Endodermal cell (in vitro differentiated cells): ENCODE measurements at regions not wholly inside any gene's neighbourhood (a gene's known extent, or its start where the extent isn't known, plus 50 kb on each side); places are given as distances from the start of the nearest gene placed in this dataset.

ENCODE experiments used
- DNase-seq: peaks from one replicate; pipeline ENCODE4 v3.0.0-alpha.2; 2017
- H3K27ac ChIP-seq: 2 replicates; pipeline ENCODE4 v1.5.1; 2013; ENCODE audit warnings: mild to moderate bottlenecking, low read depth, low read length, moderate library complexity
- H3K27me3 ChIP-seq: 2 replicates; pipeline ENCODE4 v1.6.1; 2013; ENCODE audit warnings: mild to moderate bottlenecking, low read length, moderate library complexity; ENCODE audit not compliant: insufficient read depth, control insufficient read depth, poor library complexity, severe bottlenecking
- H3K36me3 ChIP-seq: 2 replicates; pipeline ENCODE4 v1.7.0; 2013; ENCODE audit warnings: mild to moderate bottlenecking, low read length, moderate library complexity; ENCODE audit not compliant: control insufficient read depth, insufficient read depth
- H3K4me1 ChIP-seq: one replicate; pipeline ENCODE4 v1.7.0; 2013; ENCODE audit warnings: low read length; ENCODE audit not compliant: control insufficient read depth, insufficient read depth
- H3K4me3 ChIP-seq: 2 replicates; pipeline ENCODE4 v1.5.1; 2013; ENCODE audit warnings: mild to moderate bottlenecking, low read length, moderate library complexity
- H3K9ac ChIP-seq: 2 replicates; pipeline ENCODE4 v1.6.1; 2013; ENCODE audit warnings: mild to moderate bottlenecking, low read length, moderate library complexity; ENCODE audit not compliant: poor library complexity, severe bottlenecking; ENCODE audit errors: extremely low read depth
- H3K9me3 ChIP-seq: 2 replicates; pipeline ENCODE4 v1.6.1; 2013; ENCODE audit warnings: mild to moderate bottlenecking, low read length, moderate library complexity; ENCODE audit not compliant: control insufficient read depth
- H3K27ac Mint-ChIP-seq: 2 replicates; pipeline ENCODE4 v1.8.0; 2020; ENCODE audit warnings: mixed read lengths
- H3K27me3 Mint-ChIP-seq: 2 replicates; pipeline ENCODE4 v1.8.0; 2021; ENCODE audit warnings: mild to moderate bottlenecking, mixed read lengths; ENCODE audit not compliant: insufficient read depth
- H3K36me3 Mint-ChIP-seq: 2 replicates; pipeline ENCODE4 v1.8.0; 2020; ENCODE audit warnings: low read depth, mixed read lengths
- H3K4me1 Mint-ChIP-seq: 2 replicates; pipeline ENCODE4 v1.8.0; 2020; ENCODE audit warnings: mixed read lengths
- H3K4me3 Mint-ChIP-seq: 2 replicates; pipeline ENCODE4 v1.8.0; 2020; ENCODE audit warnings: mild to moderate bottlenecking, moderate library complexity, mixed read lengths
- H3K9me3 Mint-ChIP-seq: 2 replicates; pipeline ENCODE4 v1.8.0; 2020; ENCODE audit warnings: mild to moderate bottlenecking, mixed read lengths
- WGBS, 2 experiments: methylation state at CpG; one replicate each; pipeline versions ENCODE4 v1.1.5 to v1.1.7; 2013; ENCODE audit warnings: missing lambda C conversion rate in 2 of 2, mixed read lengths in 1 of 2; ENCODE audit not compliant: insufficient coverage in 1 of 2, insufficient read length in 1 of 2; 5-methylcytosine and 5-hydroxymethylcytosine counted together
- TF ChIP-seq, protein P1 (sequence below): fragments of 200-600 bp; sonication (generic); conservative IDR thresholded peaks from 2 replicates; pipeline ENCODE4 v1.5.0; 2021; ENCODE audit warnings: antibody characterized with exemption, mild to moderate bottlenecking

- Histone ChIP-seq H3K36me3 (peaks cover 43% of the 10 kb centered on the region), H3K27me3 (no peaks in the 10 kb centered on the region), H3K27ac (no peak overlapping the region), H3K4me1 (no peaks in the 10 kb centered on the region), H3K9me3 (no peaks in the 10 kb centered on the region), H3K4me3 (no peak overlapping the region), H3K9ac (no peak overlapping the region)
- no peak for DNase-seq
- 87 to 91% methylated on average over 15 to 28 of the region's 28 CpGs for WGBS, 2 experiments
- no peak overlapping the region for H3K4me3 Mint-ChIP-seq
- peaks cover 45% of the 10 kb centered on the region for H3K36me3 Mint-ChIP-seq
- no peaks in the 10 kb centered on the region for H3K9me3 Mint-ChIP-seq
- no peak overlapping the region for H3K27ac Mint-ChIP-seq
- H3K4me1 Mint-ChIP-seq, result no peaks in the 10 kb centered on the region
- TF ChIP-seq, protein P1, sequence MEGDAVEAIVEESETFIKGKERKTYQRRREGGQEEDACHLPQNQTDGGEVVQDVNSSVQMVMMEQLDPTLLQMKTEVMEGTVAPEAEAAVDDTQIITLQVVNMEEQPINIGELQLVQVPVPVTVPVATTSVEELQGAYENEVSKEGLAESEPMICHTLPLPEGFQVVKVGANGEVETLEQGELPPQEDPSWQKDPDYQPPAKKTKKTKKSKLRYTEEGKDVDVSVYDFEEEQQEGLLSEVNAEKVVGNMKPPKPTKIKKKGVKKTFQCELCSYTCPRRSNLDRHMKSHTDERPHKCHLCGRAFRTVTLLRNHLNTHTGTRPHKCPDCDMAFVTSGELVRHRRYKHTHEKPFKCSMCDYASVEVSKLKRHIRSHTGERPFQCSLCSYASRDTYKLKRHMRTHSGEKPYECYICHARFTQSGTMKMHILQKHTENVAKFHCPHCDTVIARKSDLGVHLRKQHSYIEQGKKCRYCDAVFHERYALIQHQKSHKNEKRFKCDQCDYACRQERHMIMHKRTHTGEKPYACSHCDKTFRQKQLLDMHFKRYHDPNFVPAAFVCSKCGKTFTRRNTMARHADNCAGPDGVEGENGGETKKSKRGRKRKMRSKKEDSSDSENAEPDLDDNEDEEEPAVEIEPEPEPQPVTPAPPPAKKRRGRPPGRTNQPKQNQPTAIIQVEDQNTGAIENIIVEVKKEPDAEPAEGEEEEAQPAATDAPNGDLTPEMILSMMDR, result no peak
- no peaks in the 10 kb centered on the region for H3K27me3 Mint-ChIP-seq
Observed at GRCh38 chr17:77487677-77488530, 347.1 kb downstream of the SEC14L1 start.

- no peaks in the 10 kb centered on the region for H3K27me3 Mint-ChIP-seq
- Histone ChIP-seq H3K27ac (no peak overlapping the region), H3K27me3 (no peaks in the 10 kb centered on the region), H3K36me3 (peaks cover 47% of the 10 kb centered on the region), H3K4me3 (no peak overlapping the region), H3K9ac (no peak overlapping the region), H3K4me1 (no peaks in the 10 kb centered on the region), H3K9me3 (no peaks in the 10 kb centered on the region)
- WGBS, 2 experiments, result 94 to 98% methylated on average over 22 to 25 of the region's 25 CpGs
- TF ChIP-seq, protein P1, result no peak
- H3K27ac Mint-ChIP-seq, result peak overlapping the region; percentile 45
- H3K4me3 Mint-ChIP-seq, result no peak overlapping the region
- no peaks in the 10 kb centered on the region for H3K4me1 Mint-ChIP-seq
- no peak for DNase-seq
- H3K9me3 Mint-ChIP-seq, result no peaks in the 10 kb centered on the region
- H3K36me3 Mint-ChIP-seq, result peaks cover 43% of the 10 kb centered on the region
Observed at GRCh38 chr17:77488531-77489238, 347.9 kb downstream of the SEC14L1 start.

DNA sequence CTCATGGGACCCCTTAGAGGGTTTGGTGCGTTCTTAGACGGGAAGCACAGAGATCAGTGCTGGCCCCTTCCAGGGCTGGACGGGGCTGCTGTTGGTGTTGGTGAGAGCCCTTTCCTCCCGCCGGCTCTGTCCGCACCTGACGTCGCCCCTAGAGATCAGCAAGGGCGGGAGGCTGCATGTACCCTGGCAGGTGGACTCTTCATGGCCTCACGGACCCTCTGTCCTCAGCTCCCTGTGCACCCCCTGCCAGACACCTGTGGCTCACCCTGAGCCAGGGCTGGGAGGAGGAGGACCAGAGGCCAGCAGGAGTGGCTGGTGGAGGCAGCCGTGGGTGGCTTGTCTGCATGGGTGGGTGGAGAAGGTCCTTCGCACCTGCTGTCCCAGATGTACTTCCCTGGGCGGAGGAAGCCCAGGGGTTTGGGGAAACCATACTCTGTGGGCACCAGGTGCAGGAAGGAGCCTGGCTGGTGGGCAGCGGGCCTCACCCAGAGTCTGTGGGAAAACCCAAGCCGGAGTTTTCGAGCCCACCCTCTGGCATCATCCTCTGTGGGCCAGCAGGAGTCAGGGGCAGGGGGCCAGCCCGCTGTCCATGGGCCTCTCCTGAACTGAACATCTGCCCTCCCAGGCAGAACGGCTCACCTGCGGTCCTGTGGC lies 348.6 kb downstream of the SEC14L1 start:
- no peaks in the 10 kb centered on the region for H3K27me3 Mint-ChIP-seq
- DNase-seq, result no peak
- H3K36me3 ChIP-seq, result peaks cover 50% of the 10 kb centered on the region

More for the DNA sequence above, 348.6 kb downstream of the SEC14L1 start:
- Mint-ChIP-seq H3K4me3 (no peak overlapping the region), H3K4me1 (no peaks in the 10 kb centered on the region), H3K27ac (no peak overlapping the region), H3K9me3 (no peaks in the 10 kb centered on the region), H3K36me3 (peaks cover 43% of the 10 kb centered on the region)
- Histone ChIP-seq H3K9ac (no peak overlapping the region), H3K27me3 (no peaks in the 10 kb centered on the region), H3K27ac (no peak overlapping the region), H3K9me3 (no peaks in the 10 kb centered on the region), H3K4me3 (no peak overlapping the region), H3K4me1 (no peaks in the 10 kb centered on the region)
- TF ChIP-seq, protein P1, result no peak
- 95 to 98% methylated on average over 12 to 19 of the region's 19 CpGs for WGBS, 2 experiments
